Activated CD4-positive, CD25-positive, alpha-beta regulatory T cell treated with anti-CD3 and anti-CD28 coated beads, Interleukin-2, amount 50 U/mL, for 24 hours (primary cell): ENCODE measurements at regions not wholly inside any gene's neighbourhood (a gene's known extent, or its start where the extent isn't known, plus 50 kb on each side); places are given as distances from the start of the nearest gene placed in this dataset.

Experiments used
- ATAC-seq, 2 donors: fragments of 150-1000 bp; cut with Tn5 transposase; one replicate each; pipeline ENCODE4 v1.10.0; 2021; ENCODE audit warnings: mild to moderate bottlenecking in 1 of 2, moderate library complexity in 1 of 2

DNA sequence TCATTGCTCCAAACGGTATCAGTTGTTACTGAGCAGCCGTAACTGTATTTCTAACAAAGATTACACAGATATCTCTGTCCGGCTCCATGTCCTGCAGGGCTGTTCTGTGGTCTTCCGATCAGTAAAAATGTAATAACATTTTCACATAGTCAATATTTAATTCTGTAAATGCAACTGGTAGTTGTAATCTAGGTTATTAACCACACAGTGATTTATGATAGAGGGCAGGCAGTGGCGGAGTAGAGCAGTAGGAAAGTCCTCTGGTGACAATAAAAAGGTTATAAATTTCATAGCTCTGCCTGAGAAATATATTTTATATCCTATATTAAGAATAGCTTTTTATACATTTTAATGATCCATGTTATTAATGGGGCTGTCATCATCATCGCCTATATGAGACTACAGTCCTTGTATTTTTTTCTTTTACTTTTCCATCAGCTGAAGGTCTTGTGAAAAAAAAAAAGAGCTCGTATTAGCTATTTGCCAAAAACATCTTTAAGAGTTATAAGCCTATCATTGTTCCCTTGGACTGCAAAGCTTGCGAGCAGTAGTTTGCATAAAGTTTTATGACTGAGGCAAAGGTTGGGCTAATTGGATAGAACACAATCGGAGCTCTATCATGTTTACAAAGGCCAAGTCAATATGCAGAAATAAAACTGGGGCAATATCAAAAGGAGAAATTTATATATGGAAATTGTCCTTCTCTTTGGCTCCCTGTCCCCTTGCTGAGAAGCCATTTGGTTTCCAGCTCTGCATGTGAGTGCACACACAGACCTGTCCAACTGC is 648.0 kb downstream of the IRX1 start:
- no peak for ATAC-seq

DNA sequence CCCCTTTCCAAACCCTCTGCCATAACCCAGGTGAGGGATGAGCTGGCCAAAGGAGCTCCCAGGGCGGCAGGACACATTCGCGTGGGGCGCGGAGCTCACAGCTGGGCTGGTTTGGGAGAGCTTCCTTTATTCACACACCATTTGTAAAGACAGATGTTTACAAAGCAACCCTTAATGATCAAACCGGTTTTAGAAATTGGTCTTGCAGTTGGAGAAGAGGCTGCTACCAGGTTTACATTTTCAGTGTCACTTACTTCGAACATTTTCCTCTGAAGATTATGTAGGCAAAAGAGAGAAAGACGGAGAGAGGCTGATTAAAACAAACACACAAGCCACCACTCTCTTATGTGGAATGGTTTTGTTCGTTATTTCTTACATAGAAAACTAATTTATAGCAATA is 648.7 kb downstream of the IRX1 start:
- ATAC-seq, result no peak

- ATAC-seq, result no peak
Observed at GRCh38 chr5:4245076-4245475, 649.4 kb downstream of the IRX1 start.

DNA sequence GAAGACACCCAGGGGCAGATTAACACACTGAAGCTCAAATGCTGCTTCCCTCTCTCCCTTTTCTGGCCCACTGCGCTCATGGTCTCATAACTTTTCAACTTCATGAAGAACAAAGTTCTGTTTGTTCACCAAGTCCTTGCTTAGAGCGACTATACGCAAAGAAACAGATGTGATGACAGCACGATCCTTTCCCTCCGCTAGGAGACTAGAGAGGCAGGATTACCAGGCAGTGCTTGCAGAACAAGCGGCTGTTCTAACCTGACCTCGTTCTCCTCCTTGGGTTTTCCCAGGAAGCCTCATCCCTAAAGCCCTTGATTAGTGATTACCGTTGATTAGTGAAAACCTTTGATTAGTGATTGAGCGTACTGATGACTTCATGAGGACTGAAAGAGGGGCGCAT is 649.9 kb downstream of the IRX1 start:
- ATAC-seq, result no peak

DNA sequence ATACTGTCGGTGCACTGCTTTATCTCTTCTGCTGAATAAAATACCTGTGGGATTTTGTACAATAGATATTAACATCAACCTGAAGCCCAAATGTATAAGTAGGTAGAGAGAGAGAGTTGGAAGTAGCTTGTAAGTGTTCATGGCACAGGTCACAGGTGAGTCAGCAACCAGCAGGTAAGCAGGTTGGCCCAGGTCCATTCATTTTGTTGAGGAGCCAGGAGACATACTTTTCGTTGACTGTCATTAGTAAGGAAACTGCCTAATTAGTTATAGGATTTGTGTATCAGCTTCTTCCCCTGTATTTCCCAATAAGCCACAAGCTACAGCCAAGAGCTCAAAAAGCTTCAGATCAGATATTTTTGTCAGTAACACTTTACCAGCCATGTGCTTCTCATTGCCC is 650.8 kb downstream of the IRX1 start:
- no peak for ATAC-seq

GRCh38 chr5:4250254-4250653 is 654.6 kb downstream of the IRX1 start:
- no peak for ATAC-seq

DNA sequence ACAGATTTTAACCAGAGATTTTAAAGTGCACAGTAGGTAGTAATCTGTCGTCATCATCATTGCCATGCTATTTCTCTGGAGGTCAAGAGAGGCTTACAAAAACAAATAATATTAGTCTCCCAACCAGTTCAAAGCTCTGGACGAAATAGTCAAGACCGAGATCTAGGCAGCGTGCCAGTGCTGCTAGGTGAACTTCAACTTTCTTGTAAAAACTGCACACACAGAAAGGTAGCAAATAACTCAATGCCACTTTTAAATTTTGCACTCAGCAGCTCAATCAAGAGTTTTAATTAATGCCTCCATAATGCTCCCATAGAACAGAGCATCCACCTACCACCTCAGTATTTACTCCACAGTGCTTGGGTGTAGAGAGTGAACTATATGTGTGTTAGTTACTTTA is 656.8 kb downstream of the IRX1 start:
- no peak for ATAC-seq

GRCh38 chr5:4254736-4255135 is 659.1 kb downstream of the IRX1 start:
- ATAC-seq, result no peak

- no peak for ATAC-seq
Observed at GRCh38 chr5:4255441-4255840, 659.8 kb downstream of the IRX1 start.

DNA sequence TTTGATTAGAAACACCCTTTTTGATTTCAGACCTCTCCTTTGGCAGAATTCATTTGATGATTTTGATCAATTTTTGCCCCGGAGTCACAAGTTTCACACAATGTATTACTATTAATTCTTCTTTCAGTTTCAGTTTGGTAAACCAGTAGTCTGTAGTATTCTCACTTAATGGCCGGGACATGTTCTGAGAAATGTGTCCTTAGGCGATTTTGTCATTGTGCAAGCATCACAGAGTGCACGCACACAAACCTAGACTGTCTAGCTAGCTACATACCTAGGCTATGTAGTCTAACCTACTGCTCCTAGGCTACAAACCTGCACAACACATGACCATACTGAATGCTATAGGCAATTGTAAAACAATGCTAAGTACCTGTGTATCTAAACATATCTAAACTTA is 662.5 kb downstream of the IRX1 start:
- ATAC-seq, result no peak

GRCh38 chr5:4271193-4271592 is 675.6 kb downstream of the IRX1 start:
- no peak for ATAC-seq

DNA sequence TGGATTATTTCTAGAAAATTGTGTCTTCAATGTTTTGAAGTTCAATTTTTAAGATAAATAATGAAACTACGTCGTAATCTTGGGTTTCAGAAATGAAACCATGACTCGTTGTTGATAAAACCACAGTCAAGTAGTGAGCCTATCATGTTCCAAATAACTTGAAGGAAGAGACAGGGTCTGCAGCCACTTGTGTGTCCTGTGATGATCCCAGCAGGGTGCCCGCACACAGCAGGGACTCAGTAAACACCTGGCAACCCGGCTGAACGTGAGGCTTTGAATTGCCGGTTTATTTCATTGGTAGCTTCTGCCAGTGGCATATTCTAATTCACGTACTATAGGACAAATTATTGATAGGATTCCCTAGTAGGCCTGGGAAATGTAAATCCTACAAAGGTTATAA is 679.6 kb downstream of the IRX1 start:
- no peak for ATAC-seq

- no peak for ATAC-seq
Observed at GRCh38 chr5:4294878-4295277, 699.2 kb downstream of the IRX1 start.

DNA sequence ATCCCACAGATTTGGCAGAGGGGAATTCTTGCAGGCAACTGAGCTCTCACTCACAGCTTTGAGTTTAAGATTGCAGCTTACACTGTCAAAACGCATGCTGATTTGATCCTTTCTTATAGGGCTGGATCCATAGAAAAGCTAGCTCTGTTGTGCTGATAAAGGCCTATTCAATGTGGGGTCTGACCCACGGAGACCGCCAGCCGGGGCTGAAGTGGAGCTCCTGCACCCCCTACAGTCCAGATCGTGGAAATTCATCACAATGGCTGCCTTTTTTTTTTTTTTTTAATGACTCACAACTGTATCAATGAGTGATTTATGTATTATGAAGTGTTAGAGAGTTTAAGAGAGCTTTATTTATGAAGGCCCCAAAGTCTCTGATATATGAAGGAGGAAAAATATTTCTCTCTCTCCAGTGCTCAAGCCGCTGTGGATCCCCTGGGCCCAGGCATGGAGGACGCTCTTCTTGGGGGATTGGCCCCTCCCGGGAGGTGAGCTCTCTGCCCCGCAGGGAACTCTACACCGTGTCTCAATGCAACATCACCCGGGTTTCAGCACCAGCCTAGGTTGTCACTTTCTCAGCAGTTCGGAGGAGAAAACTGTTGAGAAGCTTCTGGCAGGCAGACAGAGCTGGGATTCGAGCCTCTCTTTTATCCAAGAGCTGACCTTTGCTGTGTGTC is 700.2 kb downstream of the IRX1 start:
- ATAC-seq, result no peak

GRCh38 chr5:4306057-4306456 is 710.4 kb downstream of the IRX1 start:
- no peak for ATAC-seq

DNA sequence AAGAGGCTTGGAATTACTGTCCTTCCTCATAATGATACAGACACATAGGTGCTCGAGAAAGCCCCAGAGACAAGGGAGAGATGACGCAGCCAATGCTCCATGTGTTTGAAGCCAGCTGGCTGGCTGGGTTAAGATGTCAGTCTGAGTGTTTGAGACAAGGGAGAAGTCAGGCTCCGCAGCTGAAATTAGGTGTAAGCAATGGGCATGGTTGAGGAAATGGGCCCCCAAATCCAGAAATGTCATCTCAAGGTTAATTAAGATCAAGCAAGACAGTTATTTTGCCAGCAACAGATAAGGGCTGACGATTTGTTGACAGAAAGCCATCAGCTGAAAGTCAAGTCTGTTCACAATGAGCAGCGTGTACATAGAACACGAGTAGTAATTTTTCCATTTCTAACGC is 713.4 kb downstream of the IRX1 start:
- no peak for ATAC-seq

- ATAC-seq, result no peak
Observed at GRCh38 chr5:4313138-4313537, 717.5 kb downstream of the IRX1 start.

DNA sequence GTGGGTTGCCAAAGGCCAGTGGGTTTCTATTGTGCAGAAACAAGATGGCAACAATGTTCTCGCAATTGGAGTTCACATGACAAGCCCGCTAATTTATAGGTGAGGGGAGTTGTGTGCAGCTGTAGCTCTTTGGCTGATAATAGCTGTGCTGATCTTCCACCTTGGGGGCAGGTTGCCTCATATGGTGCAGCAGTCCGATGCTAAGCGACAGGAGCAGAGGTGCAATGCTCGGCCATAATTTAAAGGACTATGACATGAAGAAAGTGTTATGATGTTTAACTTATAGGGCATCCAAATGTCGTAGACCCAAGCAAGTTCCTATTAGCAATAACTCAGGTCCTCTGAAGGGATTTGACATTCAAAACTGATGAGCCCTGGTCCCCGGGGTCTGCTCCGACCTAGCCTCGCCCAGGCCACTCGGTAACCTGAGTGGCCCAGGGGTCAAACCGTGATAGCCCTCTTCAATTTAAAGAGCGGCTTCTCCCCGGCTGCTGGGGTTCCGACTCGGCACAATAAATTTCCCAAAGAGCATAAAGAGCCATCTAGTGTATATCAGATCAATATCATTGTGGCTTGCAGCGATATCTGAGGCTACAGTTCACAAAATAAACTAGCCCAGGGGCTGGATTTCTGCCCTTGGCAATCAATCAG is 724.0 kb downstream of the IRX1 start:
- no peak for ATAC-seq

DNA sequence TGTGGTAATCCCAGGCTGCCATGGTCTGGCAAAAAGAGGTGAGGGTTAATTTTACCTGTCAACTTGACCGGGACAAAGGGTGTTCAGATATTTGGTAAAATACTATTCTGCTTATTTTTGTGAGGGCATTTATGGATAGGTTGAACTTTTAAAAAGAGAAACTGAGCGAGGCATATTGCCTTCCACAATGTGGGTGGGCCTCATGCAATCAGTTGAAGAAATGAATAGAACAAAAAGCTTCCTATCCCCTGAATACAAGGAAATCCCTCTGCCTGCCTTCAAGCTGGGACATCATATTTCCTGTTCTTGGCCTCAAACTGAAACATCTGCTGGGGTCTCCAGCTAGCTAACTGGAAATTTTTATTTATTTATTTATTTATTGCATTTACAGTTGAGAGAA is 734.7 kb downstream of the IRX1 start:
- no peak for ATAC-seq

DNA sequence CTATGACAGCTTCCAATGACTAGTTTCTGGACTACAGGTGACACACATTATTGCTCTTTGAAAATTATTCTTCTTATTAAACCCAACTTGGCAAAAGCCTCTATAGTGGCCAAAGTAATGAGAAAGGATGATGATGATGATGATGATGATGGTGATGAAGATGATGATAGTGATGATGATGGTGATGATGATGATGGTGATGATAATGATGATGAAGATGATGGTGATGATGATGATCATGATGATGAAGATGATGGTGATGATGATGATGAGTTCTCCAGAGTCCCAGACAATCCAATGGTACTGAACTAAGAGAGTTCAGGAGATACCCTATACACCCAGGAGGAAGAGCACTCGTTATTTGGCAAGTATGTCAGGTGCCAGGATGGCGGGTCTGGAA is 739.4 kb downstream of the IRX1 start:
- no peak for ATAC-seq

DNA sequence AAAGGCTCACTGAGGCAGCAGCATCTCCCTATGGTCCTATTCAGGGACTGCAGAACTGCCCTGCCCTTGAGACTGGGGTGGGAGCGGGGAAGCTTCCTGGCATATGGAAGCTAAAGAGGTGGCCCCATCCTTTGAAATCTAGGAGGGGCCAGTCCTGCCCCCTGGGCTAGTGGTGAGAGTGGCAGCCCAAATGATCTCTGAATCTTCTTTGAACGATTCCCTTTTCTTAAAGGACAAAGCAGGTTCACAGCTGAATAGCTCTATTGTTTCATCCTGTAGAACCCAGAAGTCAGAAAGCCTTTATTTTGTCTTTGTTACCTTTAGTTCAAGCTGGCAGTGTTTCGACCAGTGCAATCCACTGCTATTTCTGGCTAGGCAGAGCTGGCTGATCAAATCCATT is 741.9 kb downstream of the IRX1 start:
- no peak for ATAC-seq

- ATAC-seq, result no peak
Observed at GRCh38 chr5:4339949-4340348, 744.3 kb downstream of the IRX1 start.

DNA sequence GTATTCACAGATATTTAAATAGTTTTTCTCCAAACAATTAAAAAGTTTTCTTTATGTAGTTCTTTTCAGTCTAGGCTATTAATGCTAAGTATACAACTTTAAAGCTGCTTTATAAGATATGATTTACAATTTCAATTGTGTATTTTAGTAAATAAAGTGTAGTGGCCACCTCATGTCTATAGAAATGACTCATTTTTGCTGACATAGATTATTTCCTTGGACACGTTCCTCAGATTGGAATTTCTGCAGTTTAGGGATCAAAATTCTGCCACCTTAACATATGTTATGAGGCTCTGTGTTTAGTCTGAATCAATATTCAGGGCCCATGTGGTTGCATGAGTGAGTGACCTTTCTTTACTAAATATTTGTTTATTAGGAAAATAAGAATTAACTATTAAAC is 750.2 kb downstream of the IRX1 start:
- no peak for ATAC-seq

DNA sequence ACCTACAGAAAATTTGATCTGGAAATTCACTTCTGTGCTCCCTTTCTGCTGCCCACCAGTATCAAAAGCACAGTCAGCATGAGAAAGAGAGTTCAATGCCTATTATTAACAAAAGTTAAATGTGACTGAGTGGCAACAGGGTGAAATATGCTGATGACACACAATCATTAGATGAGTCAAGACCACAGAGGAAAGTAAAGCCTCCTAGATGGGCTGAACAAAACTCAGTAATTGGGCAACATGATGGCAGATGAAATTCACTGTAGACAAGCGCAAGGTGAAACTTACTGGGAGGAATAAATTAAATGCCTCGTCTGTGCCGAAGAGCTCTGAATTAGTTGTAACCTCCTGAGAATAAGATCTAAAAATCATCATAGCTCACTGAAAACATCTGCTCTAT is 752.8 kb downstream of the IRX1 start:
- no peak for ATAC-seq
